HCT116 (cell line): ENCODE measurements at regions not wholly inside any gene's neighbourhood (a gene's known extent, or its start where the extent isn't known, plus 50 kb on each side); places are given as distances from the start of the nearest gene placed in this dataset.

Experiments used
- ATAC-seq: fragments of 200-7000 bp; cut with Tn5 transposase; 2 replicates; pipeline ENCODE4 v1.9.1; 2020; ENCODE audit warnings: mild to moderate bottlenecking, moderate library complexity
- BruUV-seq: library from RNA; stranded (reverse); fragments of 400-500 nt; replicated peaks from 2 replicates; lab custom pipeline; 2021; lab: Mats Ljungman, UMichigan
- CTCF ChIA-PET: fragments of 300-600 bp; sonication (Branson Sonifier 250); formaldehyde crosslinking; loops from one replicate; lab custom pipeline; 2021; ENCODE audit warnings: antibody characterized with exemption; lab: Charles Lee
- POLR2A ChIA-PET: fragments of 300-600, 350-600 bp; sonication (Branson Sonifier 250); formaldehyde crosslinking; loops from one replicate; lab custom pipeline; 2021; ENCODE audit warnings: antibody characterized with exemption; lab: Charles Lee
- RAD21 ChIA-PET, 2 experiments: fragments of 300-600 bp; sonication (Branson Sonifier 250); formaldehyde crosslinking; loops; one replicate each; lab custom pipeline; 2023; ENCODE audit warnings: low total read pairs in 2 of 2; ENCODE audit not compliant: uncharacterized antibody in 2 of 2, unreplicated experiment in 2 of 2, low non-redundant PET in 1 of 2; lab: Charles Lee
- DNase-seq: peaks from one replicate; pipeline ENCODE4 v3.0.0-alpha.2; 2010; ENCODE audit warnings: low read depth, low spot score
- H2AFZ ChIP-seq: fragments of 200-600 bp; shearing (Covaris generic), sonication (generic); 2 replicates; pipeline ENCODE4 v1.6.1; 2017; ENCODE audit warnings: low read depth, mixed run types, mixed read lengths, antibody characterized with exemption, low read length; ENCODE audit not compliant: poor library complexity, severe bottlenecking
- H3K27ac ChIP-seq: 2 replicates; pipeline ENCODE4 v1.5.1; 2012; ENCODE audit warnings: low read depth, low read length
- H3K27me3 ChIP-seq: fragments of 200-600 bp; sonication (generic); 2 replicates; pipeline ENCODE4 v1.6.1; 2016; ENCODE audit warnings: mixed run types, low read length, mixed read lengths; ENCODE audit not compliant: insufficient read depth
- H3K36me3 ChIP-seq, 2 experiments: fragments of 200-500 bp in 1 of 2; fragments of 200-600 bp in 1 of 2; sonication (Bioruptor generic) in 1 of 2; sonication (generic) in 1 of 2; 2 replicates each; pipeline versions ENCODE4 v1.5.1 to v1.6.1; 2014 to 2016; ENCODE audit warnings: low read length in 2 of 2, inconsistent platforms in 1 of 2, mixed read lengths in 1 of 2, mixed run types in 1 of 2; ENCODE audit not compliant: insufficient read depth in 2 of 2, control insufficient read depth in 1 of 2
- H3K4me1 ChIP-seq, 2 experiments: fragments of 200-600 bp in 1 of 2; sonication (generic) in 1 of 2; 2 replicates each; pipeline versions ENCODE4 v1.5.1 to v1.6.1; 2012 to 2017; ENCODE audit warnings: low read length in 2 of 2, inconsistent platforms in 1 of 2, mild to moderate bottlenecking in 1 of 2, mixed read lengths in 1 of 2, mixed run types in 1 of 2, moderate library complexity in 1 of 2; ENCODE audit not compliant: insufficient read depth in 2 of 2, control insufficient read depth in 1 of 2
- H3K4me2 ChIP-seq: fragments of 200-600 bp; sonication (generic); 2 replicates; pipeline ENCODE4 v1.6.1; 2017; ENCODE audit warnings: mixed run types, low read length, mixed read lengths
- H3K4me3 ChIP-seq, 2 experiments: fragments of 200-600 bp in 1 of 2; sonication (generic) in 1 of 2; replicated peaks in 1 of 2; 2 replicates each; pipeline ENCODE4 v1.5.1; 2011 to 2016; ENCODE audit warnings: low read length in 2 of 2, control low read depth in 1 of 2, low read depth in 1 of 2, mild to moderate bottlenecking in 1 of 2, mixed read lengths in 1 of 2, mixed run types in 1 of 2
- H3K79me2 ChIP-seq: fragments of 200-600 bp; sonication (generic); 2 replicates; pipeline ENCODE4 v1.6.1; 2017; ENCODE audit warnings: mild to moderate bottlenecking, mixed run types, low read length, moderate library complexity, mixed read lengths; ENCODE audit not compliant: insufficient read depth
- H3K9ac ChIP-seq: fragments of 200-600 bp; sonication (generic); 2 replicates; pipeline ENCODE4 v1.6.1; 2016; ENCODE audit warnings: low read length, mixed read lengths
- H3K9me2 ChIP-seq: fragments of 200-600 bp; sonication (generic), shearing (Covaris generic); 2 replicates; pipeline ENCODE4 v1.6.1; 2017; ENCODE audit warnings: mixed run types, mild to moderate bottlenecking, moderate library complexity; ENCODE audit not compliant: insufficient read depth
- H3K9me3 ChIP-seq, 2 experiments: fragments of 200-500 bp in 1 of 2; fragments of 200-600 bp in 1 of 2; sonication (Bioruptor generic) in 1 of 2; sonication (generic) in 1 of 2; 2 replicates each; pipeline ENCODE4 v1.6.1; 2014 to 2017; ENCODE audit warnings: low read length in 2 of 2, mixed read lengths in 2 of 2, inconsistent platforms in 1 of 2, low read depth in 1 of 2, mild to moderate bottlenecking in 1 of 2, mixed run types in 1 of 2, moderate library complexity in 1 of 2; ENCODE audit not compliant: control insufficient read depth in 1 of 2, insufficient read depth in 1 of 2
- H4K20me1 ChIP-seq: fragments of 200-600 bp; sonication (generic), shearing (Covaris generic); 2 replicates; pipeline ENCODE4 v1.6.1; 2017; ENCODE audit warnings: mixed run types, mild to moderate bottlenecking, moderate library complexity; ENCODE audit not compliant: insufficient read depth
- CBX3 ChIP-seq: IDR thresholded peaks from 2 replicates; pipeline ENCODE4 v1.6.1; 2012; ENCODE audit warnings: low read depth
- CTCF ChIP-seq, 3 experiments: fragments of 200-600 bp in 1 of 3; sonication (generic) in 1 of 3; IDR thresholded peaks in 2 of 3; conservative IDR thresholded peaks in 1 of 3; 2 replicates each; pipeline ENCODE4 v1.5.1; 2012 to 2017; ENCODE audit warnings: low read depth in 2 of 3, low read length in 2 of 3, antibody characterized with exemption in 1 of 3, borderline replicate concordance in 1 of 3, control low read depth in 1 of 3, mild to moderate bottlenecking in 1 of 3, mixed read lengths in 1 of 3, mixed run types in 1 of 3, moderate library complexity in 1 of 3; ENCODE audit not compliant: insufficient read depth in 1 of 3
- ELF1 ChIP-seq: IDR thresholded peaks from 2 replicates; pipeline ENCODE4 v1.6.1; 2012; ENCODE audit warnings: low read depth, borderline replicate concordance
- EZH2 ChIP-seq: fragments of 200-600 bp; sonication (generic); IDR thresholded peaks from 2 replicates; pipeline ENCODE4 v1.6.1; 2017; ENCODE audit warnings: antibody characterized with exemption, mixed run types
- EZH2phosphoT487 ChIP-seq: fragments of 200-600 bp; IDR thresholded peaks from 2 replicates; pipeline ENCODE4 v1.6.1; 2018; ENCODE audit warnings: antibody characterized with exemption, borderline replicate concordance
- JUND ChIP-seq: IDR thresholded peaks from 2 replicates; pipeline ENCODE4 v1.6.1; 2012
- MAX ChIP-seq: IDR thresholded peaks from 2 replicates; pipeline ENCODE4 v1.6.1; 2012
- POLR2A ChIP-seq: IDR thresholded peaks from 2 replicates; pipeline ENCODE4 v1.7.0; 2011; ENCODE audit warnings: borderline replicate concordance; ENCODE audit not compliant: insufficient read depth, insufficient read length; ENCODE audit errors: extremely low read depth
- POLR2AphosphoS5 ChIP-seq: IDR thresholded peaks from 2 replicates; pipeline ENCODE4 v1.6.1; 2011; ENCODE audit warnings: mild to moderate bottlenecking, low read depth, low read length, moderate library complexity
- SIN3A ChIP-seq: IDR thresholded peaks from 2 replicates; pipeline ENCODE4 v1.6.1; 2012; ENCODE audit warnings: low read depth
- ZFX ChIP-seq: fragments of 450-650 bp; IDR thresholded peaks from 2 replicates; pipeline ENCODE4 v1.6.1; 2017
- ZNF274 ChIP-seq: fragments of 200-500 bp; sonication (Bioruptor generic); IDR thresholded peaks from 2 replicates; pipeline ENCODE4 v1.6.1; 2014; ENCODE audit warnings: mild to moderate bottlenecking, low read depth, low read length, inconsistent platforms
- intact Hi-C: fragments of 100-400 bp; cut with micrococcal nuclease; formaldehyde crosslinking; loops from 2 replicates; pipeline ENCODE4 v1.10.0; 2022
- TF ChIP-seq, protein P1 (sequence below): IDR thresholded peaks from 2 replicates; pipeline ENCODE4 v1.6.1; 2011; ENCODE audit warnings: mild to moderate bottlenecking, low read length, moderate library complexity; ENCODE audit not compliant: insufficient replicate concordance; ENCODE audit errors: extremely low read depth
- TF ChIP-seq, protein P2 (sequence below): IDR thresholded peaks from 2 replicates; pipeline ENCODE4 v1.6.1; 2012; ENCODE audit warnings: low read depth

DNA sequence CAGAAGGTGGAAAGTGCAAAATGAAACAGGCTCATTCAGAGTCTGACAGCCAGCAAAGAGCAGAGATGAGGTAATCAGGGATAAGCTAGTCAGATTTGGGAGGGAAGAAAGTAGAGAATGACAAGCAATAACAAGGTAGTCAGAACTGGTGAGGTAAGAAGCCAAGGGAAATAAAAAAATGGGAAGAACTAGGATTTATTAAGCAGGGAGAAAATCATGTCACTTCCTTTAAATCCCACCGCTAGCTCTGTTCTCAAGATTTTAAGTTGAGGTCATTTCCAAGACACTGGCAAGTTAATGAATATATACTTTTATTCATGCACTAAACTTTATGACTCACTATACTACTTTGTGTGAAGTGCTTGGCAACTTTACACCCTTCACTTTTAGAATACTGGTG, 1106.8 kb downstream of the IGSF11 start:
- DNase-seq (no peak), ATAC-seq (no peak)
- H3K4me3 ChIP-seq, result no peak overlapping the region
- H3K79me2 ChIP-seq, result no peaks in the 10 kb centered on the region
- ChIA-PET CTCF (no interaction called here), POLR2A (no interaction called here), RAD21 (no interaction called here)
- no peaks in the 10 kb centered on the region for H4K20me1 ChIP-seq
- no peak overlapping the region for H3K9ac ChIP-seq
- no peaks in the 10 kb centered on the region for H3K9me3 ChIP-seq
- H3K36me3 ChIP-seq, result no peaks in the 10 kb centered on the region
- intact Hi-C loops, result no loop called here
- no peak overlapping the region for H3K27ac ChIP-seq
- no peaks in the 10 kb centered on the region for H3K9me2 ChIP-seq
- H3K4me1 ChIP-seq, result no peaks in the 10 kb centered on the region
- peaks cover 3% of the 10 kb centered on the region; the same call in 1 of the 2 replicates for H3K27me3 ChIP-seq
- TF ChIP-seq CBX3 (no peak), JUND (no peak)
- H3K4me2 ChIP-seq, result no peak overlapping the region
- no TSS peak for BruUV-seq
- H2AFZ ChIP-seq, result no peak overlapping the region

DNA sequence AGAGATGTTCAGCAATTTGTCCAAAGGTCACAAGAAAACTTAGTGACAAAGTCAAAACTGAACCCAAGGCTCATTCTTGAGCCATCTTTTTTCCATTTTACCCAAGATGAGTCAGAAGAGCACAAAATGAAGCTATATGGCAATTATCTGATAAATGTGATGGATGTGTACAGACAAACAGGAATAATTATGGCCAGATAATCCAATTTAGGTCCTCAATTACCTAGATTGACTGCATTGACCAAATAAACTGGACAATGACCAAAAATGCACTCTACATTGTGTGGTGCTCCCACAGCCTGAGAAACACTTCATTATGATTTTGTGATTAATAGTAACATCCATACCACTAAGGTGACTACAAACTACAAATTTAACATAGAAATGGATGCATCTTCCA, 1105.8 kb downstream of the IGSF11 start:
- Histone ChIP-seq H3K79me2 (no peaks in the 10 kb centered on the region), H3K9me3 (no peaks in the 10 kb centered on the region), H3K4me3 (no peak overlapping the region), H3K4me2 (no peak overlapping the region), H3K9ac (no peak overlapping the region), H4K20me1 (no peaks in the 10 kb centered on the region), H2AFZ (no peak overlapping the region), H3K4me1 (no peaks in the 10 kb centered on the region), H3K9me2 (no peaks in the 10 kb centered on the region), H3K27ac (no peak overlapping the region), H3K36me3 (no peaks in the 10 kb centered on the region), H3K27me3 (peaks cover 3% of the 10 kb centered on the region; the same call in 1 of the 2 replicates)
- ChIA-PET RAD21 (no interaction called here), CTCF (no interaction called here), POLR2A (no interaction called here)
- DNase-seq (no peak), ATAC-seq (no peak)
- intact Hi-C loops, result no loop called here
- no TSS peak for BruUV-seq
- TF ChIP-seq CTCF (IDR thresholded peaks at IDR 0.05 in 2 of 3, conservative IDR thresholded peaks at IDR 0.05 in 1 of 3; ENCODE audit: borderline replicate concordance in 1 of 3, insufficient read depth in 1 of 3, low read depth in 2 of 3, low read length in 2 of 3), result no peak
- no peak for TF ChIP-seq ZNF274
- TF ChIP-seq SIN3A, result no peak
- TF ChIP-seq MAX, result no peak
- TF ChIP-seq, protein P1, sequence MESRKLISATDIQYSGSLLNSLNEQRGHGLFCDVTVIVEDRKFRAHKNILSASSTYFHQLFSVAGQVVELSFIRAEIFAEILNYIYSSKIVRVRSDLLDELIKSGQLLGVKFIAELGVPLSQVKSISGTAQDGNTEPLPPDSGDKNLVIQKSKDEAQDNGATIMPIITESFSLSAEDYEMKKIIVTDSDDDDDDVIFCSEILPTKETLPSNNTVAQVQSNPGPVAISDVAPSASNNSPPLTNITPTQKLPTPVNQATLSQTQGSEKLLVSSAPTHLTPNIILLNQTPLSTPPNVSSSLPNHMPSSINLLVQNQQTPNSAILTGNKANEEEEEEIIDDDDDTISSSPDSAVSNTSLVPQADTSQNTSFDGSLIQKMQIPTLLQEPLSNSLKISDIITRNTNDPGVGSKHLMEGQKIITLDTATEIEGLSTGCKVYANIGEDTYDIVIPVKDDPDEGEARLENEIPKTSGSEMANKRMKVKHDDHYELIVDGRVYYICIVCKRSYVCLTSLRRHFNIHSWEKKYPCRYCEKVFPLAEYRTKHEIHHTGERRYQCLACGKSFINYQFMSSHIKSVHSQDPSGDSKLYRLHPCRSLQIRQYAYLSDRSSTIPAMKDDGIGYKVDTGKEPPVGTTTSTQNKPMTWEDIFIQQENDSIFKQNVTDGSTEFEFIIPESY, result no peak
- no peak for TF ChIP-seq EZH2
- TF ChIP-seq POLR2AphosphoS5, result no peak
- no peak for TF ChIP-seq CBX3
- TF ChIP-seq ELF1, result no peak
- TF ChIP-seq POLR2A, result no peak
- TF ChIP-seq, protein P2, sequence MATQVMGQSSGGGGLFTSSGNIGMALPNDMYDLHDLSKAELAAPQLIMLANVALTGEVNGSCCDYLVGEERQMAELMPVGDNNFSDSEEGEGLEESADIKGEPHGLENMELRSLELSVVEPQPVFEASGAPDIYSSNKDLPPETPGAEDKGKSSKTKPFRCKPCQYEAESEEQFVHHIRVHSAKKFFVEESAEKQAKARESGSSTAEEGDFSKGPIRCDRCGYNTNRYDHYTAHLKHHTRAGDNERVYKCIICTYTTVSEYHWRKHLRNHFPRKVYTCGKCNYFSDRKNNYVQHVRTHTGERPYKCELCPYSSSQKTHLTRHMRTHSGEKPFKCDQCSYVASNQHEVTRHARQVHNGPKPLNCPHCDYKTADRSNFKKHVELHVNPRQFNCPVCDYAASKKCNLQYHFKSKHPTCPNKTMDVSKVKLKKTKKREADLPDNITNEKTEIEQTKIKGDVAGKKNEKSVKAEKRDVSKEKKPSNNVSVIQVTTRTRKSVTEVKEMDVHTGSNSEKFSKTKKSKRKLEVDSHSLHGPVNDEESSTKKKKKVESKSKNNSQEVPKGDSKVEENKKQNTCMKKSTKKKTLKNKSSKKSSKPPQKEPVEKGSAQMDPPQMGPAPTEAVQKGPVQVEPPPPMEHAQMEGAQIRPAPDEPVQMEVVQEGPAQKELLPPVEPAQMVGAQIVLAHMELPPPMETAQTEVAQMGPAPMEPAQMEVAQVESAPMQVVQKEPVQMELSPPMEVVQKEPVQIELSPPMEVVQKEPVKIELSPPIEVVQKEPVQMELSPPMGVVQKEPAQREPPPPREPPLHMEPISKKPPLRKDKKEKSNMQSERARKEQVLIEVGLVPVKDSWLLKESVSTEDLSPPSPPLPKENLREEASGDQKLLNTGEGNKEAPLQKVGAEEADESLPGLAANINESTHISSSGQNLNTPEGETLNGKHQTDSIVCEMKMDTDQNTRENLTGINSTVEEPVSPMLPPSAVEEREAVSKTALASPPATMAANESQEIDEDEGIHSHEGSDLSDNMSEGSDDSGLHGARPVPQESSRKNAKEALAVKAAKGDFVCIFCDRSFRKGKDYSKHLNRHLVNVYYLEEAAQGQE, result no peak
- no peak for TF ChIP-seq EZH2phosphoT487
- TF ChIP-seq ZFX, result no peak
